Astrocyte (in vitro differentiated cells and primary cell): ENCODE measurements at regions not wholly inside any gene's neighbourhood (a gene's known extent, or its start where the extent isn't known, plus 50 kb on each side); places are given as distances from the start of the nearest gene placed in this dataset.

Source experiments
- CTCF ChIP-seq: IDR thresholded peaks from 2 replicates; pipeline ENCODE4 v1.5.1; 2011; ENCODE audit warnings: low read depth, mild to moderate bottlenecking, inconsistent platforms, low read length, moderate library complexity; ENCODE audit not compliant: insufficient read depth
- EZH2 ChIP-seq: IDR thresholded peaks from 2 replicates; pipeline ENCODE4 v1.6.1; 2012; ENCODE audit warnings: mild to moderate bottlenecking, low read length, inconsistent platforms; ENCODE audit not compliant: insufficient read depth

GRCh38 chr3:102599819-102600576, 165.2 kb downstream of the ZPLD1 start:
- TF ChIP-seq CTCF: no peak
- TF ChIP-seq EZH2: no peak
